ENCODE measurements at regions not wholly inside any gene's neighbourhood (a gene's known extent, or its start where the extent isn't known, plus 50 kb on each side); places are given as distances from the start of the nearest gene placed in this dataset.
"Not testable (repeated sequence)": the region's sequence is repeated elsewhere in the genome, so short reads cannot be mapped to it uniquely, and the experiment has no call there.

DNA sequence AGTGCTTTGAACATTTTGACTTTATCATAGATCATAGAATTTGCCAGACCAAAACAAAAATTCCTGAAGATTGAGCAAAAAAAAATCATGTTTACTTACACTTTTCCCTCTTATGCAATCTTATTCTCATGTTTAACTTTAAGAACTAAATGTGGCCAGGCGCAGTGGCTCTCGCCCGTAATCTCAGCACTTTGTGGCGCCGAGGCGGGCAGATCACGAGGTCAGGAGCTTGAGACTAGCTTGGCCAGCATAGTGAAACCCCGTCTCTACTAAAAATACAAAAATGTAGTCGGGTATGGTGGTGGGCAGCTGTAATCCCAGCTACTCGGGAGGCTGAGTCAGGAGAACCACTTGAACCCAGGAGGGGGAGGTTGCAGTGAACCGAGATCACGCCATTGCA lies 227.9 kb upstream of the KYNU start:
- no peak for DNase-seq

- DNase-seq: no peak
Observed at GRCh38 chr2:142642650-142643049, 234.8 kb upstream of the KYNU start.

DNA sequence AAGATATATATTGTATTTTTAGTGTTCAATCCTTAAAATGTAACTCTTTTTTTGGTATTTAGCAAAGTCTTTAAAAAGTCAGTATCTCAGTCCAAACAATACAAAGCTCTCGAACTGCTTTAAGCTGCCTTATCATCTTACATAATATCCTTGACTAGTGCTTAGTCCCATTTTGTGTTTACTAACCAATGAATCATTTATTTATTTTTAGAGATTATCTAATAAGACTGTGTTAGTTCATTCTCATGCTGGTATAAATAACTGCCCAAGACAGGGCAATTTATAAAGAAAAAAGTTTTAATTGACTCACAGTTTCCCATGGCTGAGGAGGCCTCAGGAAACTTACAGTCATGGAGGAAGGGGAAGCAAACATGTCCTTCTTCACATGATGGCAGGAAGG lies 248.3 kb upstream of the KYNU start:
- no peak for DNase-seq

DNA sequence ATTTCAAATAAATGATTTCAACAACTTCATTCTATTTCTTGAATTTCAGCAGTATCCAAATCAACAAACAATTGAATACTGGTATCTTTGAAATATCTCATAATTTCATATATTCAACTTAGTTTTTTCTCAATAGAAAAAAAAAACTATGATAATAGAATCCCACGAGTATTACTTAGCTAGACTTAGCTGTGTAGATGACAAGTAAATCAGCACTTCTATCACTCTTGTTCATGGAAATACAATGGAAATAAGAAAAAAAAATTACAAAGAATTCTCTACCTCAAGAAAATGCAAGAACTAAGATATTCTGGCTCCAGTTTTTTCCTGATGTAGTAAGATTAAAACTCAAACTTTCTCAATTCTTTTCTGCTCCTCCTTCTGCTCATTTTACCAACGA lies 256.2 kb upstream of the KYNU start:
- DNase-seq: no peak

- no peak for DNase-seq
Observed at GRCh38 chr2:142617461-142617860, 260.0 kb upstream of the KYNU start.

DNA sequence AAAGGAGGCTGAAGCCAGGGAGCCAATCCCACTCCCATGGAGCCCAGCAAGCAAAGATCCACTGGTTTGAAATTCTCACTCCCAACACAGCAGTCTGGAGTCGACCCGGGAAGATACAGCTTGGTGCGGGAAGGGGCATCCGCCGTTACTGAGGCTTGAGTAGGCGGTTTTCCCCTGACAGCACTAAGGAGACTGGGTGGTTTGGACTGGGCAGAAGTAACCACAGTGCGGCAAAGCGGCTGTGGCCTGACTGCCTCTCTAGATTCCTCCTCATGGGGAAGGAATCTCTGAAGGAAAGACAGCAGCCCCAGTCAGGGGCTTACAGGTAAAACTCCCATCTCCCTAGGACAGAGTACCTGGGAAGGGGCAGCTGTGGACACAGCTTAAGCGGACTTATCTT lies 261.6 kb upstream of the KYNU start:
- DNase-seq: no peak

GRCh38 chr2:142613193-142613592 lies 264.3 kb upstream of the KYNU start:
- not testable (repeated sequence) for DNase-seq

- no peak for DNase-seq
Observed at GRCh38 chr2:142605421-142605820, 272.0 kb upstream of the KYNU start.

GRCh38 chr2:142603759-142604158 lies 273.7 kb upstream of the KYNU start:
- DNase-seq: no peak

DNA sequence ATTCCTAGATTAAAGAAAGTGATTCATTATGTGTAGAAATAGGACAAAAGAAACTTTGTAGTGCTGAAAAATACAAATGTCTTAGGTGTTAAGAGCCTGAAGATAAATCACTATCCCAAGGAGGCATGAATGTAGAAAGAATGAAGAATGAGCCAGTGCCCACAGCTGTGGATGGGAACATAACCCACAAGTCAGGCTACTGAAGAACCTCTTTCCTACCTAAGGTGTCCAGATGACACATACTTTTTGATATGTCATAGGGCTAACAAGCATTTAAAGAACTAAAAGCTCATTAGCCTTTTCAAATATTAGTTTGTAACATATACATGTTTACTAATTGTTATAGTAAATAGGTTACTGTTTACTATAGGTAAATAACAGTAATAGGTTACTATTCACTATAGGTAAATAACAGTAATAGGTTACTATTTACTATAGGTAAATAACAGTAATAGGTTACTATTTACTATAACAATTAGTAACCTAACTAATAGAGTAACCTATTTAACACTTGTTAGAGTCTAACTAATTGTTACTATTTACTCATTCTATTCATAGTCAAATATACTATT lies 275.0 kb upstream of the KYNU start:
- DNase-seq: no peak

DNA sequence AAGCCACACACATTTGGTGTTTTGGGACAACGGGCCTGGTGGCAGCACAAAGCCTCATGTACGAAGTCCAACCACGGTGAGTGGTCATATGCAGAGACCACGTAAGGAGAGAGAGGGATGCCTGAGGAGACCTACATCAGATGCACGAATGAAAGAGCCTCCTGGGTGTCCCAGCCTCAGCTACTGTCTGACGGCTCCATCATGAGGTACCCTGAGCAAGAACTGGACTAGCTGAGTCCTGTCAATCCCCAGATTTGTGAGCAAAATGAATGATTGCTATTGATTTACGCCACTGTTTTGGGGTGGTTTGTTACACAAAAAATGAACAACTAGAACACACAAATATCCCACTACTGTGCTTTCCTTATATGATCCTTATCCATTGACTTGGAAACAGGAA lies 275.7 kb upstream of the KYNU start:
- no peak for DNase-seq

DNA sequence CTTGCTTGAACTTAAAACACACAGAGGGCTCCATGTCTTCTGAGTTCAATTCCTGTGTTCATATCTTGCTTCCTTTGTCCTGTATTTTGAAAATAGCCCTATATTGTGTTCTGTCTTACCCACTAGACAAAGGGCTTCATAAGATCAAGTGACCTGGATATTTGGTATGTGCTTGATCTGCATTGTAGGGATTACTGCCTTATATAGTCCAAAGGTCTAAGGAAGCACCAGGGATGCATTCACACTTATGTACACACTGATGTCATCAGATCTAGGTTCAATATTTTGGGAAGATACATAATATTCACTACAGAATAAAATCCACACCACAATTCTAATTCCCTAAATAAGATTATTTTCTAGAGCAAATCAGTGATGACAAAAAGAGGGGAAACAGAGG lies 278.0 kb upstream of the KYNU start:
- no peak for DNase-seq

DNA sequence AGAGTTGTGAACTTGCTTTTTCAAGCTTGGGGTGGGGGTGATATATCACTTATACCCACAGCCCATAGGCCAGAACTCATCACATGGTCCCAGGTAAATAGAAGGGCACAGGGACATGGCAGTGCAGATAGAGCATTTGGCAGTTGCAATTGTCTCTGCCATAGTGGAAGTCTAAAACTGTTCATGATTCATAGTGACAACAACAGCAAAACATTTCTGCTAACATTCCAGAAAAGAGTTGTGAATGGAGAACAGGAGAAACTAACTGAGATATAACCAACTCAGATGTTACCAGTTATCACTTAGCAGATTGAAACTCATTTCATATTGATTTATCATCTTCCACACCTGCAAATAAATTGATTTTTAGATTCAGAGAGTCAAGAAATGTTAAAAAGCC lies 278.6 kb upstream of the KYNU start:
- no peak for DNase-seq

DNA sequence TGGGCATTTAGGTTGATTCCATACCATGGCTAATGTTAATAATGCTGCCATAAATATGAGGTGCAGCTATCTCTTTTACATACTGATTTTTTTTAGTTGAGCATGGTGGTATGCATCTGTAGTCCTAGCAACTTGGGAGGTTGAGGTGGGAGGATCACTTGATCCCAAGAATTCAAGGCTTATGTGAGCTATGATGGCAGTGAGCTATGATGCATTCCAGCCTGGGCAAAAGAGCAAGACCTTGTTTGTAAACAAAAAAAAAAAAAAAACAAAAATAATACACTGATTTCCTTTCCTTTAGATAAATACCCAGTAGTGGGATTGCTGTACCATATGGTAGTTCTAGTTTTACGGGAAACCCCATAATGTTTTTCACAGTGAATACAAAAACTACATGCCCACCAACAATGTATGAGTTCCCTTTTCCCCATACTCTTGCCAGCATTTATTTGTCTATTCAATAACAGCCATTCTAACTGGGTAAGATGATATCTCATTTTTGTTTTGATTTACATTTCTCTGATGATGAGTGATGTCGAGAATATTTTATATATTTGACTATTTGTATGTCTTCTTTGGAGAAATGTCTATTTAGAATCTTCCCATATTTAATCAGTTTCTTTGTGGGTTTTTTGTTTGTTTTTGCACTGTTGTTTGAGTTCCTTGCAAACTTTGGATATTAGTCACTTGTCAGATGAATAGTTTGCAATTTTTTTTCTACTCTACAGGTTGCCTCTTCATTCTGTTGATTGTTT lies 281.0 kb upstream of the KYNU start:
- no peak for DNase-seq

DNA sequence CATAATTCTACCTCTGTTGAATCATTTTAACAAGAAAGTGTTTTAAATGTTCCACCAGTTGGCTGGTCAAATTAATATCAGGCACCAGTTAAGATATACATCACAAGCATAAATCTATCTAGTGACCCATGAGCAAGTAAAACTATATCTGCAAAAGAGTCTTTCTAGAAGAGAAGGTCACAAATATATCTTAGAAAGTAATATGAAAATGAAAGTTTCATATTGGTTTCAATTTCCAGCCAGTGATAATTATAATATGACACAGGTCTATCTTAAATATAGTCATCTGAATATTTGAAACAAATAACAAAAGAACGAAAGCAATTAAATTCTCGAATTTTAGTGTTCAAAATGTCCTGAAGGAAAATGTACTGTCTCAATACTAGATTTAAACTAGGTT lies 282.5 kb upstream of the KYNU start:
- no peak for DNase-seq

- DNase-seq: no peak
Observed at GRCh38 chr2:142592171-142592570, 285.3 kb upstream of the KYNU start.

- no peak for DNase-seq
Observed at GRCh38 chr2:142591420-142591819, 286.0 kb upstream of the KYNU start.

GRCh38 chr2:142588269-142588668 lies 289.2 kb upstream of the KYNU start:
- DNase-seq: no peak

DNA sequence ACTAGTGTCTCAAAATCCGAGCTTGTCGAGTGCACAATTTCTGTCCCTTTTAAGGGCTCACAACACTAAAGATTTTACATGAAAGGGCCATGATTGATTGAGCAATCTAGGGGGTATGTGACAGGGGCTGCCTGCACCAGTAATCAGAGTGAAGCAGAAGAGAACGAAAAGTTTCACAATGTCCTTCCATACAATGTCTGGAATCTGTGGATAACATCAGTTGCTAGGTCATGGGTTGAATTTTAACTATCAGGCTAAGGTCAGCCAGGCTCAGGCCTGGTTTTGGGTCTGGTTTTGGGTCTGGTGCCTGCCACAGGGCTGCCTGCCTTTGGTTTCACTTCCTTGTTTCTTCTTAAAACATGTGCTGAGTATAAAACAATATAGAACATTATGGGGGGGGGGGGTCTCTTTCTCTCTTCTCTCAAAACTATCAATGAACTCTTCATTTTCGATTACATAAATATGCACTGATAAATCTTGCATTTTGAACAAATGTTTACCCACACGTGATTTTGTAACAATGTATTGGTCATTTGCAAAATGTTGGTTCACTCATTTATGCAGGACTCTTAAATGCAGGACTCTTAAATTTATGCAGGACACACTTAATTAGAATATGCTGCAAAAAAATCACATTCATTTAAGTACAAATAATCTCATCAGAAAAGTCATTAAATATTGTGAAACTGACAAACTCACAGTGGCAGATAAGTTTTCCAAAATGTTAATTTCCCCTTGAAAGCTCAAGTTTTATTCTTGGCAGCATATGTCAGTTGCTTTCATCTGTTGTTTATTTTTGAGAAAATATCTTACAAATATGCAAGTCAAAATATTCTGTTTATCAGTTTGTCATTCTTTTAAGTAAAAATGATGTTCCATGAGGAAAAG lies 290.5 kb upstream of the KYNU start:
- no peak for DNase-seq

- no peak for DNase-seq
Observed at GRCh38 chr2:142585785-142586184, 291.7 kb upstream of the KYNU start.

DNA sequence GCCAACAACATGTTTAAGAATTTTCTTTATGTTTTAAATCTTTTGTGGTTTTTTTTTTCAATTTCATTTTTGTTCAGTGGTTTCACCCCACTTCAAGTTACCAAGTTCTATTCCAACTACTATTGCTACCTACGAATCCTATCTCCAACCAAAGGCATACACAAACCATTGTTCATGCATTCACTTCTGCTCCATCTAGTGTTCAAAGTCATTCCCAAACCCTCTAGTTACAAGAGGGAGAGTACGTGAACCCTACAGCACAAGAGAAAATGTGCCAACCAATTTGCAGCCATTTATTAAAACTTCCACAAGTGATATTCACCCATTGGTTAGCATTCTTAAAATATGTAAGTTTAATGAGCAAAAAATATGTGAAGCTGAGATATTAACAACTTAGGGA lies 295.1 kb upstream of the KYNU start:
- no peak for DNase-seq

- no peak for DNase-seq
Observed at GRCh38 chr2:142581491-142581890, 296.0 kb upstream of the KYNU start.

- DNase-seq: no peak
Observed at GRCh38 chr2:142580691-142581090, 296.8 kb upstream of the KYNU start.

Measured in renal pelvis (tissue), 1 donor.